Progenitor cell of endocrine pancreas (in vitro differentiated cells): ENCODE measurements at regions not wholly inside any gene's neighbourhood (a gene's known extent, or its start where the extent isn't known, plus 50 kb on each side); places are given as distances from the start of the nearest gene placed in this dataset.

ENCODE experiments used
- DNase-seq: peaks from one replicate; pipeline ENCODE4 v3.0.0; 2021; ENCODE audit warnings: low spot score; ENCODE audit not compliant: unreplicated experiment
- H3K27ac Mint-ChIP-seq: 2 replicates; pipeline ENCODE4 v1.8.0; 2021; ENCODE audit warnings: mild to moderate bottlenecking, moderate library complexity, mixed read lengths
- H3K27me3 Mint-ChIP-seq: 2 replicates; pipeline ENCODE4 v1.8.0; 2021; ENCODE audit warnings: mixed read lengths
- H3K36me3 Mint-ChIP-seq: 2 replicates; pipeline ENCODE4 v1.8.0; 2022; ENCODE audit warnings: mixed read lengths; ENCODE audit not compliant: insufficient read depth
- H3K4me1 Mint-ChIP-seq: 2 replicates; pipeline ENCODE4 v1.8.0; 2021; ENCODE audit warnings: low read depth, mixed read lengths
- H3K4me3 Mint-ChIP-seq: 2 replicates; pipeline ENCODE4 v1.8.0; 2021; ENCODE audit warnings: low read depth, mild to moderate bottlenecking, moderate library complexity, mixed read lengths
- H3K9me3 Mint-ChIP-seq: 2 replicates; pipeline ENCODE4 v1.8.0; 2021; ENCODE audit warnings: low read depth, mixed read lengths
- TF ChIP-seq, protein P1 (sequence below): fragments of 200-600 bp; sonication (generic); IDR thresholded peaks from one replicate; pipeline ENCODE4 v1.5.0; 2021; ENCODE audit warnings: antibody characterized with exemption, mild to moderate bottlenecking; ENCODE audit not compliant: unreplicated experiment

DNA sequence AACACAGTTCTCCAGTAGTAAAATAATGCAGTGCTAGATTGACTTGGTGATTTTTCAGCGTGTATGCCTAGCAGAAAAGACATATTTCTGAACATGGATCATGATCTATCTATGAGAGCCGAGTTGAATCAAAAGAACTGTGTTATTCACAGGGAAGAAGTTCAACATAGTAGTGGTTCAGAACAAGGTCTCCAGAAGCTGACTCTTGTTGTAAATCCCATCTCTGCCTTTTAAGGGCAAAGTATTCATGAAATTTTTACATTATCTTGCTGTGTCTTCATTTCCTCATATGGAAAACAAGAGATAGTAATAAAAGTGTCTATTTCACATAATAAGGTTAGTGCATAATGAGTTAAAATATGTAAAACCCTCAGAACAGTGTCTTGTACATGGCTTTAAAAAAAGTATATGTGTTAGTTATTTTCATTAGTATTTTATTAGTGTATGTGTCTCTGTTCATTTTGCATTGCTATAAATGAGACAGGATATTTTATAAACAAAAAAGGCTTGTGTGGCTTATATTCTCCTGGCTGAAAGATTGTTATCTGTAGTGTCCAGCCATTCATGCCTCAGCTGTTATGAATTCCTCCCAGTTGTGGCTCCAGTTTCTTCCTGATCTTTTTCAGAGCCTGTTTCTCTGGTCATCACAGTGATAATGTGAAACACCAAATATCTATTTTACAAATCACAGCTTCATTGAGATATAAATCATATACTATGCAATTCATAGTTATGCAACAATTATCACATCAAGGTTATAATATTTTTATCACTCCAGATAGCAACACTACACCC, 1351.2 kb downstream of the STIM2 start:
- DNase-seq: no peak
- no peak overlapping the region for H3K27ac Mint-ChIP-seq
- H3K27me3 Mint-ChIP-seq: no peaks in the 10 kb centered on the region
- TF ChIP-seq, protein P1, sequence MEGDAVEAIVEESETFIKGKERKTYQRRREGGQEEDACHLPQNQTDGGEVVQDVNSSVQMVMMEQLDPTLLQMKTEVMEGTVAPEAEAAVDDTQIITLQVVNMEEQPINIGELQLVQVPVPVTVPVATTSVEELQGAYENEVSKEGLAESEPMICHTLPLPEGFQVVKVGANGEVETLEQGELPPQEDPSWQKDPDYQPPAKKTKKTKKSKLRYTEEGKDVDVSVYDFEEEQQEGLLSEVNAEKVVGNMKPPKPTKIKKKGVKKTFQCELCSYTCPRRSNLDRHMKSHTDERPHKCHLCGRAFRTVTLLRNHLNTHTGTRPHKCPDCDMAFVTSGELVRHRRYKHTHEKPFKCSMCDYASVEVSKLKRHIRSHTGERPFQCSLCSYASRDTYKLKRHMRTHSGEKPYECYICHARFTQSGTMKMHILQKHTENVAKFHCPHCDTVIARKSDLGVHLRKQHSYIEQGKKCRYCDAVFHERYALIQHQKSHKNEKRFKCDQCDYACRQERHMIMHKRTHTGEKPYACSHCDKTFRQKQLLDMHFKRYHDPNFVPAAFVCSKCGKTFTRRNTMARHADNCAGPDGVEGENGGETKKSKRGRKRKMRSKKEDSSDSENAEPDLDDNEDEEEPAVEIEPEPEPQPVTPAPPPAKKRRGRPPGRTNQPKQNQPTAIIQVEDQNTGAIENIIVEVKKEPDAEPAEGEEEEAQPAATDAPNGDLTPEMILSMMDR: no peak
- H3K4me3 Mint-ChIP-seq: no peak overlapping the region
- no peaks in the 10 kb centered on the region for H3K4me1 Mint-ChIP-seq
- H3K36me3 Mint-ChIP-seq: no peaks in the 10 kb centered on the region
- peaks cover 6% of the 10 kb centered on the region for H3K9me3 Mint-ChIP-seq

DNA sequence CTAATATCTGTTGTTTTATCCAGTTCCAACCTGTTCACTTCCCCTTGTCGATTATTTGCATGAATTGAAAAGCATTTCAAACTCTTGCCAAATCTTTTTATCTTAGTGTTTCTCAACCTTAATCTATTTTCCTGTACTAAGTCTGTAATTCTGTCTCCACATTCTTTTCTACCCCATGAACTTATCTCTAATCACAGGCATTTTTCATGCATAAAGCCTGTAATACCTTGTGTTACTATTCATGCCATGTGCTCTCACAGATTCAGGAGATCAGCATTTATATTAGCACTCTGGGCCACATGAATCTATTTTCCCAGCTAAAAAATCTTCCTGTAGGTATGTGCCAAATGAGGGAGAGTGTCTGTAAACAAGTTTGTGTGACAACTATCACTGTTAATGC, 1360.9 kb downstream of the STIM2 start:
- Mint-ChIP-seq H3K27ac (no peak overlapping the region), H3K4me3 (no peak overlapping the region), H3K36me3 (no peaks in the 10 kb centered on the region), H3K27me3 (no peaks in the 10 kb centered on the region), H3K4me1 (no peaks in the 10 kb centered on the region), H3K9me3 (no peaks in the 10 kb centered on the region)
- TF ChIP-seq, protein P1: no peak
- no peak for DNase-seq

DNA sequence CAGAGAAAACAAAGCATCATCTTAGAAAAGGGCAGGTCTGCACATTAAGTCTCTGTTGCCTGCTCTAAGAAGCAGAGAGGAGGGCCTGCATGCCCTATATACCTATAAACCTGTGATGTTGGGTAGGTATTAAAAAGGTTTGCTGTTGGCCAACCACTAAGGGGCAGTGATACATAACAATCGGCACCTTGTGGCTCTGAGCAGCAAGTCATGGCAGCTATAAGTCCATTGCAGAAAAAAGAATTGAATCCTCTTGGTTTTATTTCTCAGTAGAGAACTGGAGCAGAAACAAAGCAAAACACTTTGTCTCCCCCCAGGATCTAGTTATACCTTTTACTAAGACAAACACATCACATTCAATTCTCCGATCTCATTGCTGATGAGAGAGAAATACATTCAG, 1364.4 kb downstream of the STIM2 start:
- Mint-ChIP-seq H3K27me3 (no peaks in the 10 kb centered on the region), H3K4me3 (no peak overlapping the region), H3K9me3 (no peaks in the 10 kb centered on the region), H3K4me1 (peaks cover 2% of the 10 kb centered on the region), H3K36me3 (no peaks in the 10 kb centered on the region), H3K27ac (no peak overlapping the region)
- DNase-seq: peak; percentile 18
- TF ChIP-seq, protein P1: peak; percentile 64

DNA sequence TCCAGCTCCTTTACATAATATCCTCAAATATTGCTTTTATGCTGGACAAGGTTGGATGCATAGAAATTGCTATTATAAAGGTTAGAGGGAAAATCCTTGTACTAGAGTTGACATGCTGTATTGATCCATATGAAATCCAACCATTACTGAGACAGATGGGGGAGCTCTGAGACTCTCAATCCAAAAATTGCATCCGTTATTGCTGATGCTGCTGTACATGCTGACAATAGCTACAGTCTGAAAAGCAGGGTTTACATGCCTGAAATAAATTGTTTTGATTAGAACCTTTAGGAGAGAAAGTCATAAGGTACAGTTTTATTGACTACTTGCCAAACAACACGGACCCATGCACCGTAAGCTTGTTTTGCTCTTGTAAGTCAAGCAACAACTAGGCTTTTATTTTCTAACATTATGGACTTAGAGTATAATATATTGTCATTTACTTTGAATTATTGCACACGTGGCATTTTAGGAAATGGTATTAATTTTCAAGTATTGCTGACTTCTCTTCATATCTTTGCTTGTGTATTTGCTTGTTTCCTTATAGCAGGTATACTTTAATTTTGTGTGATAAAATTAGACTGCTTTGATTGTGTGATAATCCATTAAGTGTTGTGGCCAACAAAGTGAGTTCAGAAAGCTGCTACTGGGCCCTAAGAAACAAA, 1365.2 kb downstream of the STIM2 start:
- Mint-ChIP-seq H3K4me1 (peaks cover 2% of the 10 kb centered on the region), H3K9me3 (no peaks in the 10 kb centered on the region), H3K27me3 (no peaks in the 10 kb centered on the region), H3K4me3 (no peak overlapping the region), H3K36me3 (no peaks in the 10 kb centered on the region), H3K27ac (no peak overlapping the region)
- DNase-seq: no peak
- TF ChIP-seq, protein P1: no peak

DNA sequence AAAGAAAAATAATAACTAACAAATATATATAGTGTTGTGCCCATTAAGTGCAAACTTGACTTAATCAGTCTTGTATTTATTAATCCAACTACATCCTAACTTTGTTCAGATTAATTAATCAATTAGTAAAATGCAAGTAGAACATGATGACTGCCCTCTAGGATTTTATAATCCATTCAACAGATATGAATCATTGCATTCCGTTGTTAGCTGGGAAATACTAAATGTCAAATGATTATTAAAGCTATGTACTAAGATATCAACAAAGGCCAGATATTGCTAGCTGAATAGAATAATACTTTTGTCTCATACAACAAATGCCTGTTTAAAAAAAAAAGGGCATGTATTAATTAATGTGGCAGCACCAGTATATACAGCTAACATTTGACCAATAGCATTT, 1366.3 kb downstream of the STIM2 start:
- no peaks in the 10 kb centered on the region for H3K27me3 Mint-ChIP-seq
- H3K36me3 Mint-ChIP-seq: no peaks in the 10 kb centered on the region
- no peak overlapping the region for H3K27ac Mint-ChIP-seq
- TF ChIP-seq, protein P1: no peak
- H3K9me3 Mint-ChIP-seq: no peaks in the 10 kb centered on the region
- no peak overlapping the region for H3K4me3 Mint-ChIP-seq
- DNase-seq: no peak
- H3K4me1 Mint-ChIP-seq: peaks cover 2% of the 10 kb centered on the region
